A549 (cell line): ENCODE measurements at regions not wholly inside any gene's neighbourhood (a gene's known extent, or its start where the extent isn't known, plus 50 kb on each side); places are given as distances from the start of the nearest gene placed in this dataset.

Experiments used
- RAD21 ChIP-seq, 2 experiments: fragments of >200 bp in 1 of 2; sonication (Bioruptor Twin) in 1 of 2; formaldehyde crosslinking in 1 of 2; IDR thresholded peaks in 1 of 2; conservative IDR thresholded peaks in 1 of 2; 2 replicates in 1 of 2; 3 replicates in 1 of 2; pipeline ENCODE4 v1.6.1; 2012 to 2018; ENCODE audit warnings: inconsistent platforms in 1 of 2
- RCOR1 ChIP-seq: fragments of 150-350 bp; IDR thresholded peaks from 2 replicates; pipeline ENCODE4 v1.6.1; 2014; ENCODE audit warnings: antibody characterized with exemption, low read length, low read depth

GRCh38 chr13:103605546-103606326, 539.5 kb upstream of the SLC10A2 start:
- no peak for TF ChIP-seq RCOR1
- no peak for TF ChIP-seq RAD21 (conservative IDR thresholded peaks at IDR 0.05 in 1 of 2, IDR thresholded peaks at IDR 0.05 in 1 of 2)
